CD8-positive, alpha-beta memory T cell (primary cell): ENCODE measurements at regions not wholly inside any gene's neighbourhood (a gene's known extent, or its start where the extent isn't known, plus 50 kb on each side); places are given as distances from the start of the nearest gene placed in this dataset.

Experiments used
- CTCF ChIA-PET: fragments of 350-600 bp; sonication (Branson Sonifier 250); formaldehyde crosslinking; loops from one replicate; lab custom pipeline; 2021; ENCODE audit warnings: antibody characterized with exemption; lab: Charles Lee
- POLR2A ChIA-PET: fragments of 350-600 bp; sonication (Branson Sonifier 250); formaldehyde crosslinking; loops from one replicate; lab custom pipeline; 2021; ENCODE audit warnings: antibody characterized with exemption; lab: Charles Lee
- DNase-seq, 5 donors: peaks; one replicate each; pipeline versions ENCODE4 v3.0.0 to v3.0.0-alpha.2; 2020 to 2022; ENCODE audit warnings: mixed read lengths in 1 of 5
- H3K27ac ChIP-seq: one replicate; pipeline ENCODE4 v1.7.0; 2013; ENCODE audit warnings: low read depth, mild to moderate bottlenecking, low read length, moderate library complexity
- H3K27me3 ChIP-seq: 2 replicates; pipeline ENCODE4 v1.7.0; 2013; ENCODE audit warnings: low read length, mild to moderate bottlenecking; ENCODE audit not compliant: insufficient read depth, poor library complexity, severe bottlenecking
- H3K36me3 ChIP-seq: 2 replicates; pipeline ENCODE4 v1.7.0; 2013; ENCODE audit warnings: mild to moderate bottlenecking, low read length, moderate library complexity; ENCODE audit not compliant: insufficient read depth
- H3K4me1 ChIP-seq: 2 replicates; pipeline ENCODE4 v1.7.0; 2013; ENCODE audit warnings: mild to moderate bottlenecking, low read length, moderate library complexity; ENCODE audit not compliant: insufficient read depth
- H3K4me3 ChIP-seq: 2 replicates; pipeline ENCODE4 v1.7.0; 2013; ENCODE audit warnings: mild to moderate bottlenecking, low read length
- H3K9me3 ChIP-seq: 2 replicates; pipeline ENCODE4 v1.7.0; 2013; ENCODE audit warnings: mild to moderate bottlenecking, low read length
- H3K27ac Mint-ChIP-seq, 8 donors: one replicate each; pipeline ENCODE4 v1.8.0; 2020 to 2021; ENCODE audit warnings: mixed read lengths in 8 of 8, mild to moderate bottlenecking in 6 of 8, inconsistent platforms in 3 of 8, moderate library complexity in 3 of 8
- H3K27me3 Mint-ChIP-seq, 2 donors: one replicate each; pipeline ENCODE4 v1.8.0; 2020 to 2021; ENCODE audit warnings: mixed read lengths in 2 of 2, mild to moderate bottlenecking in 1 of 2, moderate library complexity in 1 of 2
- H3K36me3 Mint-ChIP-seq, 3 donors: one replicate each; pipeline ENCODE4 v1.8.0; 2020 to 2021; ENCODE audit warnings: mixed read lengths in 3 of 3, inconsistent platforms in 1 of 3, mild to moderate bottlenecking in 1 of 3
- H3K4me1 Mint-ChIP-seq, 3 donors: one replicate each; pipeline ENCODE4 v1.8.0; 2020 to 2021; ENCODE audit warnings: mixed read lengths in 3 of 3, inconsistent platforms in 1 of 3, mild to moderate bottlenecking in 1 of 3
- H3K4me3 Mint-ChIP-seq, 7 donors: one replicate each; pipeline ENCODE4 v1.8.0; 2020 to 2021; ENCODE audit warnings: mixed read lengths in 7 of 7, mild to moderate bottlenecking in 6 of 7, moderate library complexity in 4 of 7, inconsistent platforms in 2 of 7
- H3K9me3 Mint-ChIP-seq, 5 donors: one replicate each; pipeline ENCODE4 v1.8.0; 2020 to 2022; ENCODE audit warnings: mixed read lengths in 5 of 5, mild to moderate bottlenecking in 3 of 5, moderate library complexity in 2 of 5, inconsistent platforms in 1 of 5

GRCh38 chr1:228927946-228928898 is 192.9 kb downstream of the RHOU start:
- no peaks in the 10 kb centered on the region for H3K4me1 ChIP-seq
- POLR2A ChIA-PET: no interaction called here
- Mint-ChIP-seq H3K4me1 (peaks cover 0 to 9% (median 0%) of the 10 kb centered on the region in 3 donors), H3K27me3 (no peaks in the 10 kb centered on the region), H3K36me3 (peaks cover 0 to 23% (median 3%) of the 10 kb centered on the region in 3 donors), H3K27ac (peak overlapping the region in 2 of 8 donors; percentile 1 to 7), H3K9me3 (peaks cover 0 to 10% (median 2%) of the 10 kb centered on the region in 5 donors), H3K4me3 (peak overlapping the region in 1 of 7 donors; percentile 18)
- CTCF ChIA-PET: no interaction called here
- H3K36me3 ChIP-seq: no peaks in the 10 kb centered on the region
- H3K27me3 ChIP-seq: no peaks in the 10 kb centered on the region
- DNase-seq: no peak
- no peak overlapping the region for H3K27ac ChIP-seq
- H3K9me3 ChIP-seq: no peaks in the 10 kb centered on the region
- H3K4me3 ChIP-seq: no peak overlapping the region

GRCh38 chr1:228929476-228930027 is 194.3 kb downstream of the RHOU start:
- H3K4me3 Mint-ChIP-seq: no peak overlapping the region

GRCh38 chr1:228930479-228930957 is 195.2 kb downstream of the RHOU start:
- peaks cover 0 to 9% (median 0%) of the 10 kb centered on the region in 3 donors for H3K4me1 Mint-ChIP-seq
- H3K27me3 Mint-ChIP-seq: no peaks in the 10 kb centered on the region
- no peak overlapping the region for H3K27ac Mint-ChIP-seq
- ChIA-PET POLR2A (no interaction called here), CTCF (no interaction called here)
- no peaks in the 10 kb centered on the region for H3K27me3 ChIP-seq
- no peak overlapping the region for H3K4me3 ChIP-seq
- no peak overlapping the region for H3K4me3 Mint-ChIP-seq
- H3K9me3 Mint-ChIP-seq: peaks cover 0 to 10% (median 1%) of the 10 kb centered on the region in 5 donors
- H3K36me3 Mint-ChIP-seq: peaks cover 0 to 23% (median 3%) of the 10 kb centered on the region in 3 donors
- H3K27ac ChIP-seq: no peak overlapping the region
- no peaks in the 10 kb centered on the region for H3K36me3 ChIP-seq
- DNase-seq: no peak
- no peaks in the 10 kb centered on the region for H3K9me3 ChIP-seq
- H3K4me1 ChIP-seq: no peaks in the 10 kb centered on the region

More at GRCh38 chr1:228929476-228930027, 194.3 kb downstream of the RHOU start:
- Histone ChIP-seq H3K4me1 (no peaks in the 10 kb centered on the region), H3K4me3 (no peak overlapping the region), H3K36me3 (no peaks in the 10 kb centered on the region), H3K27me3 (no peaks in the 10 kb centered on the region), H3K27ac (no peak overlapping the region), H3K9me3 (no peaks in the 10 kb centered on the region)
- peaks cover 0 to 9% (median 0%) of the 10 kb centered on the region in 3 donors for H3K4me1 Mint-ChIP-seq
- H3K36me3 Mint-ChIP-seq: peaks cover 0 to 23% (median 3%) of the 10 kb centered on the region in 3 donors
- ChIA-PET POLR2A (no interaction called here), CTCF (no interaction called here)
- H3K27ac Mint-ChIP-seq: no peak overlapping the region
- no peak for DNase-seq
- H3K9me3 Mint-ChIP-seq: peaks cover 0 to 10% (median 2%) of the 10 kb centered on the region in 5 donors
- H3K27me3 Mint-ChIP-seq: no peaks in the 10 kb centered on the region

GRCh38 chr1:228933753-228934152 is 198.5 kb downstream of the RHOU start:
- Mint-ChIP-seq H3K4me1 (peaks cover 23 to 32% (median 30%) of the 10 kb centered on the region in 3 donors), H3K9me3 (peaks cover 0 to 3% (median 0%) of the 10 kb centered on the region in 5 donors), H3K27ac (peak overlapping the region in 1 of 8 donors; percentile 72), H3K27me3 (no peaks in the 10 kb centered on the region), H3K36me3 (peaks cover 0 to 13% (median 0%) of the 10 kb centered on the region in 3 donors), H3K4me3 (no peak overlapping the region)
- no peaks in the 10 kb centered on the region for H3K27me3 ChIP-seq
- peaks cover 27% of the 10 kb centered on the region for H3K4me1 ChIP-seq
- no peak for DNase-seq
- POLR2A ChIA-PET: no interaction called here
- CTCF ChIA-PET: no interaction called here
- H3K27ac ChIP-seq: no peak overlapping the region
- no peaks in the 10 kb centered on the region for H3K36me3 ChIP-seq
- no peak overlapping the region for H3K4me3 ChIP-seq
- no peaks in the 10 kb centered on the region for H3K9me3 ChIP-seq

- CTCF ChIA-PET: no interaction called here
- Mint-ChIP-seq H3K9me3 (no peaks in the 10 kb centered on the region), H3K27ac (peak overlapping the region in 1 of 8 donors; percentile 84)
Observed at GRCh38 chr1:228935198-228935663, 200.0 kb downstream of the RHOU start.

GRCh38 chr1:228935855-228936727 is 200.8 kb downstream of the RHOU start:
- Histone ChIP-seq H3K36me3 (no peaks in the 10 kb centered on the region), H3K4me1 (peaks cover 30% of the 10 kb centered on the region), H3K27me3 (no peaks in the 10 kb centered on the region), H3K27ac (no peak overlapping the region), H3K9me3 (no peaks in the 10 kb centered on the region), H3K4me3 (no peak overlapping the region)
- no peaks in the 10 kb centered on the region for H3K36me3 Mint-ChIP-seq
- DNase-seq: peak in 1 of 5 donors; percentile 17
- H3K4me1 Mint-ChIP-seq: peaks cover 32 to 44% (median 41%) of the 10 kb centered on the region in 3 donors
- peaks cover 0 to 1% of the 10 kb centered on the region in 2 donors for H3K27me3 Mint-ChIP-seq
- ChIA-PET POLR2A (no interaction called here), CTCF (no interaction called here)
- H3K27ac Mint-ChIP-seq: peak overlapping the region in 2 of 8 donors; percentile 6 to 78
- peak overlapping the region in 4 of 7 donors; percentile 12 to 47 (median 30) for H3K4me3 Mint-ChIP-seq
- no peaks in the 10 kb centered on the region for H3K9me3 Mint-ChIP-seq

More at GRCh38 chr1:228935198-228935663, 200.0 kb downstream of the RHOU start:
- Histone ChIP-seq H3K4me3 (no peak overlapping the region), H3K9me3 (no peaks in the 10 kb centered on the region), H3K27me3 (no peaks in the 10 kb centered on the region), H3K36me3 (no peaks in the 10 kb centered on the region), H3K4me1 (peaks cover 30% of the 10 kb centered on the region), H3K27ac (no peak overlapping the region)
- no peak overlapping the region for H3K4me3 Mint-ChIP-seq
- peaks cover 32 to 44% (median 41%) of the 10 kb centered on the region in 3 donors for H3K4me1 Mint-ChIP-seq
- DNase-seq: no peak
- POLR2A ChIA-PET: no interaction called here
- H3K36me3 Mint-ChIP-seq: peaks cover 0 to 3% (median 0%) of the 10 kb centered on the region in 3 donors
- H3K27me3 Mint-ChIP-seq: peaks cover 0 to 1% of the 10 kb centered on the region in 2 donors

- Mint-ChIP-seq H3K4me3 (no peak overlapping the region), H3K36me3 (no peaks in the 10 kb centered on the region), H3K9me3 (no peaks in the 10 kb centered on the region), H3K27ac (no peak overlapping the region), H3K27me3 (peaks cover 0 to 1% of the 10 kb centered on the region in 2 donors), H3K4me1 (peaks cover 32 to 44% (median 41%) of the 10 kb centered on the region in 3 donors)
- no peaks in the 10 kb centered on the region for H3K27me3 ChIP-seq
- H3K9me3 ChIP-seq: no peaks in the 10 kb centered on the region
- no peak overlapping the region for H3K27ac ChIP-seq
- peaks cover 30% of the 10 kb centered on the region for H3K4me1 ChIP-seq
- no peaks in the 10 kb centered on the region for H3K36me3 ChIP-seq
- H3K4me3 ChIP-seq: no peak overlapping the region
- DNase-seq: no peak
- CTCF ChIA-PET: no interaction called here
- POLR2A ChIA-PET: no interaction called here
Observed at GRCh38 chr1:228936881-228937280, 201.6 kb downstream of the RHOU start.
